ENCODE measurements at regions not wholly inside any gene's neighbourhood (a gene's known extent, or its start where the extent isn't known, plus 50 kb on each side); places are given as distances from the start of the nearest gene placed in this dataset.
A peak's percentile ranks its signal among the peaks of the same experiment; 100 is the strongest.

- H3K9me3 ChIP-seq, result no peaks in the 10 kb centered on the region
- H3K36me3 ChIP-seq (ENCODE audit: low read depth, missing control alignments), result no peaks in the 10 kb centered on the region
- intact Hi-C loops (cut with DNase I; ENCODE audit: low total_unique reads), result no loop called here
- H3K27ac ChIP-seq, result no peak overlapping the region
- H3K4me1 ChIP-seq, result no peaks in the 10 kb centered on the region
- no peak overlapping the region for H3K4me3 ChIP-seq
- no peak for DNase-seq
- TF ChIP-seq POLR2A (IDR thresholded peaks at IDR 0.05), result no peak
- TF ChIP-seq, protein P1, sequence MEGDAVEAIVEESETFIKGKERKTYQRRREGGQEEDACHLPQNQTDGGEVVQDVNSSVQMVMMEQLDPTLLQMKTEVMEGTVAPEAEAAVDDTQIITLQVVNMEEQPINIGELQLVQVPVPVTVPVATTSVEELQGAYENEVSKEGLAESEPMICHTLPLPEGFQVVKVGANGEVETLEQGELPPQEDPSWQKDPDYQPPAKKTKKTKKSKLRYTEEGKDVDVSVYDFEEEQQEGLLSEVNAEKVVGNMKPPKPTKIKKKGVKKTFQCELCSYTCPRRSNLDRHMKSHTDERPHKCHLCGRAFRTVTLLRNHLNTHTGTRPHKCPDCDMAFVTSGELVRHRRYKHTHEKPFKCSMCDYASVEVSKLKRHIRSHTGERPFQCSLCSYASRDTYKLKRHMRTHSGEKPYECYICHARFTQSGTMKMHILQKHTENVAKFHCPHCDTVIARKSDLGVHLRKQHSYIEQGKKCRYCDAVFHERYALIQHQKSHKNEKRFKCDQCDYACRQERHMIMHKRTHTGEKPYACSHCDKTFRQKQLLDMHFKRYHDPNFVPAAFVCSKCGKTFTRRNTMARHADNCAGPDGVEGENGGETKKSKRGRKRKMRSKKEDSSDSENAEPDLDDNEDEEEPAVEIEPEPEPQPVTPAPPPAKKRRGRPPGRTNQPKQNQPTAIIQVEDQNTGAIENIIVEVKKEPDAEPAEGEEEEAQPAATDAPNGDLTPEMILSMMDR (IDR thresholded peaks at IDR 0.05), result no peak
- WGBS, 2 donors, result 78 to 96% methylated on average over 1 of the region's 1 CpG
- H3K27me3 ChIP-seq, result no peaks in the 10 kb centered on the region
Measured at GRCh38 chr12:47602325-47602724, 103.5 kb downstream of the RPAP3 start.

DNA sequence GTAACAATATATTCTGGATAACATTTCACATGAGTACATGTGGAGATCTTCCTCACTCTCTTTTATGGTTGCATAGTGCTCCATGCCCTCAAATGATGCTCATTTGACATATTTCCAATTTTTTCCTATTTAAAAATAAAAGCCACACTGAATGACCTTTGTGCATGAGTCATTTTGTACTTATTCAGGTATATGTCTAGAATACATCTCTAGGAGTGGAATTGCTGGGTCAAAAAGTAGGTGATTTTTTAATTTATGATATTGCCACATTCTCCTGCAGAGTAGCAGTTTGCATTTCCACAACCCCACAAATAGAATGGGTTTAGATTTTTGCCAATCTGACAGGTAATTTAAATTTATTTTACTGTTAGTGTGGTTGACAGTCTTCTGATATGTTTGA, 104.8 kb downstream of the RPAP3 start:
- H3K4me3 ChIP-seq, result no peak overlapping the region
- no peaks in the 10 kb centered on the region for H3K27me3 ChIP-seq

DNA sequence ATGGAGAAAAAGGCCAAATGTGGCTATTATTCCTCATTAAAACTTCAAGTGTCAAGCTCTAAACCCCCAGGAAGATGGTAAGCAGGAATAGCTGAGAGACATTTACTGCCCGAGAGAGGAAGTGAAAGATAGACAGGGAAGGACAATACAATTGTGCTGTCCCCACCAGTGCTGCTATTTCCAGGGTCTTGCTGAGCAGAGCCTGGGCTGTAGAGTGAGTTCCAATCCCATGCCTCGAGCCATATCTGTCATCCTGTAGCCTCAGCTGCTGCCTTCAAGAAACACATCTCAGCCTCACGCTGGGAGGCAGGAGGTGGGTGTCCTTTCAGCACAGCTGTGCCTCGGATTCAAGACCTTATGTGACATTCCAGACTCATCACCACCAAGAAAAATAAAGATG, 114.0 kb downstream of the RPAP3 start:
- no peaks in the 10 kb centered on the region for H3K9me3 ChIP-seq
- peaks cover 7% of the 10 kb centered on the region for H3K4me1 ChIP-seq
- no peaks in the 10 kb centered on the region for H3K27me3 ChIP-seq
- no peak for DNase-seq
- H3K36me3 ChIP-seq (ENCODE audit: low read depth, missing control alignments), result no peaks in the 10 kb centered on the region
- H3K27ac ChIP-seq, result peak overlapping the region in 1 of 2 donors; percentile 28
- intact Hi-C loops (cut with DNase I; ENCODE audit: low total_unique reads), result no loop called here
- H3K4me3 ChIP-seq, result no peak overlapping the region
- TF ChIP-seq, protein P1 (IDR thresholded peaks at IDR 0.05), result no peak
- no peak for TF ChIP-seq POLR2A (IDR thresholded peaks at IDR 0.05)
- WGBS, 2 donors, result 65 to 66% methylated on average over 4 of the region's 4 CpGs

More for the DNA sequence above, 104.8 kb downstream of the RPAP3 start:
- Histone ChIP-seq H3K27ac (no peak overlapping the region), H3K4me1 (no peaks in the 10 kb centered on the region), H3K36me3 (ENCODE audit: low read depth, missing control alignments) (no peaks in the 10 kb centered on the region), H3K9me3 (no peaks in the 10 kb centered on the region)
- DNase-seq, result no peak
- TF ChIP-seq POLR2A (IDR thresholded peaks at IDR 0.05), result no peak
- TF ChIP-seq, protein P1 (IDR thresholded peaks at IDR 0.05), result no peak
- intact Hi-C loops (cut with DNase I; ENCODE audit: low total_unique reads), result no loop called here

DNA sequence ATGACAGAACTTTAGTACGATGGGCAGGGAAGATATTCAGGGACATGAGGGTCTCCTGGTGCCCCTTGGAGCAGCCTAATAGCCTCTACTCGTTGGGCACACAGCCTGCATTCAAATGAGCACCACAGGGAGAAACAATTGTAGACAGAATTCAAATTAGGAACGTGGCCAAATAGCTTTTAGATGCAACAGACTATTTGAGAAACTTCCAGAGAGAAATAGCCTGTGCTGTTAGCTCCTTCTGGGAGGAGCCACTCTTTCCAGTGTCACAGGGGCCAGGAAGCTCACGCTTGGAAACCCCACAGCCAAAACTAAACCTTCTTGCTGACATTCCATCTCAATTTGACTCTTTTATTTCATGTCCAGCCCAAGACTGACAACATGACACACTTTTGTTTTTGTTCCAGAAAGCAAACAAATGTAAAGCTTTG, 114.5 kb downstream of the RPAP3 start:
- no peak overlapping the region for H3K4me3 ChIP-seq
- DNase-seq, result peak; percentile 34
- intact Hi-C loops (cut with DNase I; ENCODE audit: low total_unique reads), result no loop called here
- H3K27me3 ChIP-seq, result no peaks in the 10 kb centered on the region
- H3K4me1 ChIP-seq, result peaks cover 7% of the 10 kb centered on the region
- WGBS, 2 donors, result 37 to 44% methylated on average over 4 of the region's 4 CpGs
- no peak for TF ChIP-seq POLR2A (IDR thresholded peaks at IDR 0.05)
- TF ChIP-seq, protein P1 (IDR thresholded peaks at IDR 0.05), result no peak
- H3K9me3 ChIP-seq, result no peaks in the 10 kb centered on the region
- H3K27ac ChIP-seq, result peak overlapping the region in 1 of 2 donors; percentile 28
- H3K36me3 ChIP-seq (ENCODE audit: low read depth, missing control alignments), result no peaks in the 10 kb centered on the region

GRCh38 chr12:47590771-47591360, 115.0 kb downstream of the RPAP3 start:
- no peaks in the 10 kb centered on the region for H3K9me3 ChIP-seq
- H3K27ac ChIP-seq, result peak overlapping the region in 1 of 2 donors; percentile 28
- intact Hi-C loops (cut with DNase I; ENCODE audit: low total_unique reads), result no loop called here
- H3K4me1 ChIP-seq, result peaks cover 7% of the 10 kb centered on the region
- DNase-seq, result peak; percentile 42
- TF ChIP-seq, protein P1 (IDR thresholded peaks at IDR 0.05), result no peak
- TF ChIP-seq POLR2A (IDR thresholded peaks at IDR 0.05), result no peak
- H3K27me3 ChIP-seq, result no peaks in the 10 kb centered on the region
- 58% methylated on average over 3 of the region's 3 CpGs for WGBS, 2 donors
- H3K36me3 ChIP-seq (ENCODE audit: low read depth, missing control alignments), result no peaks in the 10 kb centered on the region
- no peak overlapping the region for H3K4me3 ChIP-seq
